ENCODE measurements at regions not wholly inside any gene's neighbourhood (a gene's known extent, or its start where the extent isn't known, plus 50 kb on each side); places are given as distances from the start of the nearest gene placed in this dataset.

DNA sequence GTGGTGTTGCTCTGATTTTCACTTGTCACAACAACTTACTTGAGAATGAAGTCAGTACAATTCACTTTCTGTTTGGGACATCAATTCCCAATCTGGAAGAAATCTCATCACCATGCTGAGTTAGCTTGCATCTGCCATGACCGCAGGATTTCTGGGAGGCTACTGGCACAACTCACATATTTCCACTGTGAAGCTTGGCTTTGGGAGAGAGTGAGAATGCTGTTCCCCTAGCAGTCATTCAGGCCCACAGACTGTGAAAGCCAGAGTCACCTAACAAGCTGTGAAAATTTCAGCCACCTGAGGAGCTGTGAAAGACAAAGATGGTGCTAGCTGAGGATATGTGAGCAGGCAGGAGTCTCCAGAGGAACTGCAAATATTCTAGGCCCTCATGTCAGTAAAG is 365.2 kb upstream of the TUSC1 start:
- TF ChIP-seq, protein P1, sequence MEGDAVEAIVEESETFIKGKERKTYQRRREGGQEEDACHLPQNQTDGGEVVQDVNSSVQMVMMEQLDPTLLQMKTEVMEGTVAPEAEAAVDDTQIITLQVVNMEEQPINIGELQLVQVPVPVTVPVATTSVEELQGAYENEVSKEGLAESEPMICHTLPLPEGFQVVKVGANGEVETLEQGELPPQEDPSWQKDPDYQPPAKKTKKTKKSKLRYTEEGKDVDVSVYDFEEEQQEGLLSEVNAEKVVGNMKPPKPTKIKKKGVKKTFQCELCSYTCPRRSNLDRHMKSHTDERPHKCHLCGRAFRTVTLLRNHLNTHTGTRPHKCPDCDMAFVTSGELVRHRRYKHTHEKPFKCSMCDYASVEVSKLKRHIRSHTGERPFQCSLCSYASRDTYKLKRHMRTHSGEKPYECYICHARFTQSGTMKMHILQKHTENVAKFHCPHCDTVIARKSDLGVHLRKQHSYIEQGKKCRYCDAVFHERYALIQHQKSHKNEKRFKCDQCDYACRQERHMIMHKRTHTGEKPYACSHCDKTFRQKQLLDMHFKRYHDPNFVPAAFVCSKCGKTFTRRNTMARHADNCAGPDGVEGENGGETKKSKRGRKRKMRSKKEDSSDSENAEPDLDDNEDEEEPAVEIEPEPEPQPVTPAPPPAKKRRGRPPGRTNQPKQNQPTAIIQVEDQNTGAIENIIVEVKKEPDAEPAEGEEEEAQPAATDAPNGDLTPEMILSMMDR (IDR thresholded peaks at IDR 0.05): no peak
- no peak for TF ChIP-seq POLR2A (IDR thresholded peaks at IDR 0.05)

Measured in breast epithelium (tissue), 3 donors.